ENCODE measurements at regions not wholly inside any gene's neighbourhood (a gene's known extent, or its start where the extent isn't known, plus 50 kb on each side); places are given as distances from the start of the nearest gene placed in this dataset.

- no peak for TF ChIP-seq ZNF510 (tag by site-specific recombination; IDR thresholded peaks at IDR 0.05; ENCODE audit: insufficient replicate concordance)
- 0 out of 2 replicates have a peak, but pooled peaks have one; percentile 37 for TF ChIP-seq IKZF3 (tag by site-specific recombination; IDR thresholded peaks at IDR 0.05)
- TF ChIP-seq HOXA7 (CRISPR knock-in tag; IDR thresholded peaks at IDR 0.05; ENCODE audit: borderline replicate concordance): no peak
- TF ChIP-seq ZFP69B (tag by site-specific recombination; IDR thresholded peaks at IDR 0.05): 0 out of 2 replicates have a peak, but pooled peaks have one; percentile 27
- TF ChIP-seq SP2 (tag by site-specific recombination; IDR thresholded peaks at IDR 0.05): no peak
- TF ChIP-seq ZNF692 (tag by site-specific recombination; IDR thresholded peaks at IDR 0.05): peak; percentile 31; the same call in 1 of the 2 replicates
- TF ChIP-seq ZNF747 (tag by site-specific recombination; IDR thresholded peaks at IDR 0.05): no peak
- TF ChIP-seq GLIS1 (tag by site-specific recombination; IDR thresholded peaks at IDR 0.05): peak; percentile 14; the same call in 1 of the 2 replicates
- TF ChIP-seq, protein P1, sequence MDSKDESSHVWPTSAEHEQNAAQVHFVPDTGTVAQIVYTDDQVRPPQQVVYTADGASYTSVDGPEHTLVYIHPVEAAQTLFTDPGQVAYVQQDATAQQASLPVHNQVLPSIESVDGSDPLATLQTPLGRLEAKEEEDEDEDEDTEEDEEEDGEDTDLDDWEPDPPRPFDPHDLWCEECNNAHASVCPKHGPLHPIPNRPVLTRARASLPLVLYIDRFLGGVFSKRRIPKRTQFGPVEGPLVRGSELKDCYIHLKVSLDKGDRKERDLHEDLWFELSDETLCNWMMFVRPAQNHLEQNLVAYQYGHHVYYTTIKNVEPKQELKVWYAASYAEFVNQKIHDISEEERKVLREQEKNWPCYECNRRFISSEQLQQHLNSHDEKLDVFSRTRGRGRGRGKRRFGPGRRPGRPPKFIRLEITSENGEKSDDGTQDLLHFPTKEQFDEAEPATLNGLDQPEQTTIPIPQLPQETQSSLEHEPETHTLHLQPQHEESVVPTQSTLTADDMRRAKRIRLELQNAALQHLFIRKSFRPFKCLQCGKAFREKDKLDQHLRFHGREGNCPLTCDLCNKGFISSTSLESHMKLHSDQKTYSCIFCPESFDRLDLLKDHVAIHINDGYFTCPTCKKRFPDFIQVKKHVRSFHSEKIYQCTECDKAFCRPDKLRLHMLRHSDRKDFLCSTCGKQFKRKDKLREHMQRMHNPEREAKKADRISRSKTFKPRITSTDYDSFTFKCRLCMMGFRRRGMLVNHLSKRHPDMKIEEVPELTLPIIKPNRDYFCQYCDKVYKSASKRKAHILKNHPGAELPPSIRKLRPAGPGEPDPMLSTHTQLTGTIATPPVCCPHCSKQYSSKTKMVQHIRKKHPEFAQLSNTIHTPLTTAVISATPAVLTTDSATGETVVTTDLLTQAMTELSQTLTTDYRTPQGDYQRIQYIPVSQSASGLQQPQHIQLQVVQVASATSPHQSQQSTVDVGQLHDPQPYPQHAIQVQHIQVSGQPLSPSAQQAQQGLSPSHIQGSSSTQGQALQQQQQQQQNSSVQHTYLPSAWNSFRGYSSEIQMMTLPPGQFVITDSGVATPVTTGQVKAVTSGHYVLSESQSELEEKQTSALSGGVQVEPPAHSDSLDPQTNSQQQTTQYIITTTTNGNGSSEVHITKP (tag by site-specific recombination; IDR thresholded peaks at IDR 0.05): peak; percentile 56; the same call in 1 of the 2 replicates
- 0 out of 2 replicates have a peak, but pooled peaks have one; percentile 28 for TF ChIP-seq ZNF768 (tag by site-specific recombination; IDR thresholded peaks at IDR 0.05)
- TF ChIP-seq ZNF629 (tag by site-specific recombination; IDR thresholded peaks at IDR 0.05): no peak
- TF ChIP-seq, protein P2, sequence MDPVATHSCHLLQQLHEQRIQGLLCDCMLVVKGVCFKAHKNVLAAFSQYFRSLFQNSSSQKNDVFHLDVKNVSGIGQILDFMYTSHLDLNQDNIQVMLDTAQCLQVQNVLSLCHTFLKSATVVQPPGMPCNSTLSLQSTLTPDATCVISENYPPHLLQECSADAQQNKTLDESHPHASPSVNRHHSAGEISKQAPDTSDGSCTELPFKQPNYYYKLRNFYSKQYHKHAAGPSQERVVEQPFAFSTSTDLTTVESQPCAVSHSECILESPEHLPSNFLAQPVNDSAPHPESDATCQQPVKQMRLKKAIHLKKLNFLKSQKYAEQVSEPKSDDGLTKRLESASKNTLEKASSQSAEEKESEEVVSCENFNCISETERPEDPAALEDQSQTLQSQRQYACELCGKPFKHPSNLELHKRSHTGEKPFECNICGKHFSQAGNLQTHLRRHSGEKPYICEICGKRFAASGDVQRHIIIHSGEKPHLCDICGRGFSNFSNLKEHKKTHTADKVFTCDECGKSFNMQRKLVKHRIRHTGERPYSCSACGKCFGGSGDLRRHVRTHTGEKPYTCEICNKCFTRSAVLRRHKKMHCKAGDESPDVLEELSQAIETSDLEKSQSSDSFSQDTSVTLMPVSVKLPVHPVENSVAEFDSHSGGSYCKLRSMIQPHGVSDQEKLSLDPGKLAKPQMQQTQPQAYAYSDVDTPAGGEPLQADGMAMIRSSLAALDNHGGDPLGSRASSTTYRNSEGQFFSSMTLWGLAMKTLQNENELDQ (tag by site-specific recombination; IDR thresholded peaks at IDR 0.05; ENCODE audit: low read depth): no peak
- TF ChIP-seq ZXDB (tag by site-specific recombination; IDR thresholded peaks at IDR 0.05): 0 out of 2 replicates have a peak, but pooled peaks have one; percentile 49
- peak; percentile 85; the same call in 1 of the 2 replicates for TF ChIP-seq ZBTB44 (tag by site-specific recombination; IDR thresholded peaks at IDR 0.05)
- no peak for TF ChIP-seq ZNF707 (tag by site-specific recombination; IDR thresholded peaks at IDR 0.05)
- TF ChIP-seq OSR2 (tag by site-specific recombination; IDR thresholded peaks at IDR 0.05): peak; percentile 27; the same call in 1 of the 2 replicates
- TF ChIP-seq ZNF843 (tag by site-specific recombination; IDR thresholded peaks at IDR 0.05): peak; percentile 51; the same call in 1 of the 2 replicates
- no peak for TF ChIP-seq YY2 (tag by site-specific recombination; IDR thresholded peaks at IDR 0.05)
- TF ChIP-seq EGR2 (tag by site-specific recombination; IDR thresholded peaks at IDR 0.05; ENCODE audit: low read depth): no peak
- no peak for TF ChIP-seq ZNF350 (tag by site-specific recombination; IDR thresholded peaks at IDR 0.05)
- TF ChIP-seq ZNF138 (tag by site-specific recombination; IDR thresholded peaks at IDR 0.05; ENCODE audit: borderline replicate concordance): no peak
- TF ChIP-seq TCF7L2 (IDR thresholded peaks at IDR 0.05; ENCODE audit: borderline replicate concordance, low read depth, low read length): peak; percentile 93
- TF ChIP-seq INSM2 (tag by site-specific recombination; IDR thresholded peaks at IDR 0.05): peak; percentile 36; the same call in 1 of the 2 replicates
- TF ChIP-seq ZNF311 (tag by site-specific recombination; IDR thresholded peaks at IDR 0.05; ENCODE audit: borderline replicate concordance): no peak
- TF ChIP-seq ZNF473 (tag by site-specific recombination; IDR thresholded peaks at IDR 0.05): no peak
- TF ChIP-seq FEZF1 (tag by site-specific recombination; IDR thresholded peaks at IDR 0.05): peak; percentile 94
- TF ChIP-seq, protein P3, sequence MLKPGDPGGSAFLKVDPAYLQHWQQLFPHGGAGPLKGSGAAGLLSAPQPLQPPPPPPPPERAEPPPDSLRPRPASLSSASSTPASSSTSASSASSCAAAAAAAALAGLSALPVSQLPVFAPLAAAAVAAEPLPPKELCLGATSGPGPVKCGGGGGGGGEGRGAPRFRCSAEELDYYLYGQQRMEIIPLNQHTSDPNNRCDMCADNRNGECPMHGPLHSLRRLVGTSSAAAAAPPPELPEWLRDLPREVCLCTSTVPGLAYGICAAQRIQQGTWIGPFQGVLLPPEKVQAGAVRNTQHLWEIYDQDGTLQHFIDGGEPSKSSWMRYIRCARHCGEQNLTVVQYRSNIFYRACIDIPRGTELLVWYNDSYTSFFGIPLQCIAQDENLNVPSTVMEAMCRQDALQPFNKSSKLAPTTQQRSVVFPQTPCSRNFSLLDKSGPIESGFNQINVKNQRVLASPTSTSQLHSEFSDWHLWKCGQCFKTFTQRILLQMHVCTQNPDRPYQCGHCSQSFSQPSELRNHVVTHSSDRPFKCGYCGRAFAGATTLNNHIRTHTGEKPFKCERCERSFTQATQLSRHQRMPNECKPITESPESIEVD (tag by site-specific recombination; IDR thresholded peaks at IDR 0.05): peak; percentile 77
These were observed 564.0 kb upstream of the KLF4 start (continued) for GRCh38 chr9:108053555-108054061.
